ENCODE measurements at regions not wholly inside any gene's neighbourhood (a gene's known extent, or its start where the extent isn't known, plus 50 kb on each side); places are given as distances from the start of the nearest gene placed in this dataset.

DNA sequence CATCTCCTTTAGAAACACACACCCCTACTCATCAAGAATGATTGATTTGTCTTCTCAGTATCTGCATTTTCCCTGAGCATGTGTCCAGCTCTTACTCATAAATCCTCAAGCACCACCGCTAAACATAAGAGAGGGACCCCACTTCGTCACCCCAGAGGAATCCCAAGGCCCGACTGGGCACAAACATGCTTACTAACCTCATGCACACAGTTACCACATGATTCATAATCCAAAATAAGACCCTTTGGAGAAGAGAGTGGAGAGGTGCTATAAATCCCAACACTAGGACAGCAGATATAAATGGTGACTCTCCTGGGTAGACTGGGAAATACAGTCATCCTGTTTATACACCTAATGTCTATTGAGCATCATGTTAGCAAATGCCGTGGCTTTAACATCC, 843.2 kb upstream of the ID2 start:
- Mint-ChIP-seq H3K27ac (no peak overlapping the region), H3K9me3 (peaks cover 3% of the 10 kb centered on the region), H3K27me3 (no peaks in the 10 kb centered on the region), H3K36me3 (ENCODE audit: low read depth) (no peaks in the 10 kb centered on the region), H3K4me3 (no peak overlapping the region), H3K4me1 (ENCODE audit: low read depth) (peaks cover 10% of the 10 kb centered on the region)
- ATAC-seq = no peak
- ChIA-PET POLR2A (no interaction called here), CTCF (no interaction called here)
- no peak for DNase-seq
- intact Hi-C loops (cut with micrococcal nuclease) = no loop called here
- TF ChIP-seq, protein P1, sequence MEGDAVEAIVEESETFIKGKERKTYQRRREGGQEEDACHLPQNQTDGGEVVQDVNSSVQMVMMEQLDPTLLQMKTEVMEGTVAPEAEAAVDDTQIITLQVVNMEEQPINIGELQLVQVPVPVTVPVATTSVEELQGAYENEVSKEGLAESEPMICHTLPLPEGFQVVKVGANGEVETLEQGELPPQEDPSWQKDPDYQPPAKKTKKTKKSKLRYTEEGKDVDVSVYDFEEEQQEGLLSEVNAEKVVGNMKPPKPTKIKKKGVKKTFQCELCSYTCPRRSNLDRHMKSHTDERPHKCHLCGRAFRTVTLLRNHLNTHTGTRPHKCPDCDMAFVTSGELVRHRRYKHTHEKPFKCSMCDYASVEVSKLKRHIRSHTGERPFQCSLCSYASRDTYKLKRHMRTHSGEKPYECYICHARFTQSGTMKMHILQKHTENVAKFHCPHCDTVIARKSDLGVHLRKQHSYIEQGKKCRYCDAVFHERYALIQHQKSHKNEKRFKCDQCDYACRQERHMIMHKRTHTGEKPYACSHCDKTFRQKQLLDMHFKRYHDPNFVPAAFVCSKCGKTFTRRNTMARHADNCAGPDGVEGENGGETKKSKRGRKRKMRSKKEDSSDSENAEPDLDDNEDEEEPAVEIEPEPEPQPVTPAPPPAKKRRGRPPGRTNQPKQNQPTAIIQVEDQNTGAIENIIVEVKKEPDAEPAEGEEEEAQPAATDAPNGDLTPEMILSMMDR (IDR thresholded peaks at IDR 0.05) = no peak

DNA sequence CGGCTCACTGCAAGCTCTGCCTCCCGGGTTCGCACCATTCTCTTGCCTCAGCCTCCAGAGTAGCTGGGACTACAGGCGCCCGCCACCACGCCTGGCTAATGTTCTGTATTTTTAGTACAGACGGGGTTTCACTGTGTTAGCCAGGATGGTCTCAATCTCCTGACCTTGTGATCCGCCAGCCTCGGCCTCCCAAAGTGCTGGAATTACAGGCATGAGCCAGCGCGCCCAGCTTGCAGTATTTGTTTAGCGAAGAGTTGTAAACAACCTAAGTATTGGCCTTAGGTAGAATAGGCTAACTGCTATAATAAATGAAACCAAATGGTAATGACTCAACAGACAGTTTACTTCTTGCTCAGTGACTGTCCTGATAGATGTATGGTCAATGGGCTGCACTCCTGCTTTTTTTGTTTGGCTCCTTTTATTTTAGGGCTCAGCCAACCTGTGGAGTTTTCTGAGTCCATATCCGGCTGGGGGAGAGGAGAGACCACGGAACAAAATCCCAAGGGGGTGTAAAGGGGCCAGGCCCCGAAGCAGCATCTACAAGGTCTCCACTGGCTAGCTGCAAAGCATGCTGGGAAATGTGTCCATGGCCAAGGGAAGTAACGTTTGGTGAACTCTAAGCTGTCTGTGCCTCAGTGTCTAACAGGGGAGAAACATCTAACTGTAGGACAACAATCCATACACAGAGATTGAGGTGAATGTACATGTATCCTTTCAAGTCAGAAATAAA, 841.0 kb upstream of the ID2 start:
- intact Hi-C loops (cut with micrococcal nuclease) = no loop called here
- POLR2A ChIA-PET = no interaction called here
- TF ChIP-seq, protein P1 (IDR thresholded peaks at IDR 0.05) = no peak
- CTCF ChIA-PET = no interaction called here
- DNase-seq (no peak), ATAC-seq (no peak)
- Mint-ChIP-seq H3K4me1 (ENCODE audit: low read depth) (peaks cover 6% of the 10 kb centered on the region), H3K27ac (no peak overlapping the region), H3K9me3 (peaks cover 3% of the 10 kb centered on the region), H3K36me3 (ENCODE audit: low read depth) (no peaks in the 10 kb centered on the region), H3K4me3 (no peak overlapping the region), H3K27me3 (no peaks in the 10 kb centered on the region)

DNA sequence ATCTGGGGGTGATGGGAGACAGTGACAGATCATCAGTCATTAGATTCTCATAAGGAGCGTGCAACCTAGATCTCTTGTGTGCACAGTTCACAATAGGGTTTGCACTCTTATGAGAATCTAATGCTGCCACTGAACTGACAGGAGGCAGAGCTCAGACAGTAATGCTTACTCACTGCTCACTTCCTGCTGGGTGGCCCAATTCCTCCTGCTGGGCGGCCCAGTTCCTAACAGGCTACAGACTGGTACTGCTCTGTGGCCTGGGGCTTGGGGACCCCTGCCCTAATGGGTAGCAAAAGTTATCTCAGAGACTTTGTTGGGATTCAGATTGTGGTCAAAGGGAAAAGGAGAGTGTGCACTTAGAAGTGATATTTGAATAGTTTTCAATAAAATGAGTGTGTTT, 840.1 kb upstream of the ID2 start:
- Mint-ChIP-seq H3K4me1 (ENCODE audit: low read depth) (peaks cover 5% of the 10 kb centered on the region), H3K27me3 (no peaks in the 10 kb centered on the region), H3K36me3 (ENCODE audit: low read depth) (no peaks in the 10 kb centered on the region), H3K4me3 (no peak overlapping the region), H3K9me3 (peaks cover 3% of the 10 kb centered on the region), H3K27ac (no peak overlapping the region)
- DNase-seq (no peak), ATAC-seq (peak; percentile 51)
- TF ChIP-seq, protein P1 (IDR thresholded peaks at IDR 0.05) = no peak
- ChIA-PET CTCF (no interaction called here), POLR2A (no interaction called here)
- intact Hi-C loops (cut with micrococcal nuclease) = no loop called here

DNA sequence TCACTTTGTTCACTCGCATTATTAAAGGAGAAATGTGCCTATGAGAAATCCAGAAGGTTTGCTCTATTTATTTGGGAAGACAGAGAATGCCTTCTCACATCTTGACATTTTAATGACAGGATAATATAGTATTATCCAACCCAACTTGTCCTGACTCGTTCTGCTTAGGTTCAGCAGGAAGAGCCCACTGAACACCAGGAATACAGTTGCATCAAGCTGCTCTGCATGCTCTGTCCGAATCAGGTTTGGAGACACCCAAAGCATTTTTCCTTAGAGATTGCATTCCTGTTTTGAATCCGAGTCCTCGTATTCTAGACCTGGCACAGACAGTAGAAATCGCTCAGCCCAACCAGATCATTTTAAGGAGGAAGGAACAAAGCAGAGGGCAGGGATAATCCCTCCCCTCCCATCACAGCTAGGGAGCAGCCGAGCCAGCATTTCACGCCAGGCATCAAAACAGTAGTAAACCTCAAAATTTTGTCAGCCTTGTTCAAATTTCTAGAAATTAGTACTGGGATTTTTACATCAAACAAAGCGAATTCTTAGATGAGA, 837.4 kb upstream of the ID2 start:
- intact Hi-C loops (cut with micrococcal nuclease) = no loop called here
- no peak for ATAC-seq
- Mint-ChIP-seq H3K36me3 (ENCODE audit: low read depth) (no peaks in the 10 kb centered on the region), H3K27ac (no peak overlapping the region), H3K4me3 (no peak overlapping the region), H3K27me3 (no peaks in the 10 kb centered on the region), H3K9me3 (peaks cover 3% of the 10 kb centered on the region), H3K4me1 (ENCODE audit: low read depth) (peaks cover 23% of the 10 kb centered on the region)
- TF ChIP-seq, protein P1 (IDR thresholded peaks at IDR 0.05) = no peak
- DNase-seq = no peak
- ChIA-PET POLR2A (interaction anchor here (1.3 kb wide), 1 partner anchor 14 kb away, joined by 5 read pairs; no protein-coding TSS in a partner anchor), CTCF (no interaction called here)

DNA sequence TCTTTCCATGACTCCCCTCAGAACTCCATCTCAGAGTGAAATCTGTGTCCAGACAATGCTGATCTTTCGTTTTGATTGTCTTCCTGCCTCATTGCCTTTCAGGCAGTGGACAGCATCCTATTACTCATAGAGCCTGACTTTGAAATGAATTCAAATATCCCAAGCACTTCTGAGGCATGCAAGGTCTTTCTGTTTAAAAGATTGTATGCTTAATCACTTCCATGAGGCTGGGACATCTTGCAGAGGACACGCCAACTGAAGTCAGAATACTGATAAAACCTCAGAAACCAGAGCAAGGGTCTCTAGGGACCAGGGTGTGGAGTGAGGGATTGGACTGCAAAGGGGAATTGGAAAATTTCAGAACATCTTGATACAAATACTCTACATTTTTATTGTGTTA, 836.5 kb upstream of the ID2 start:
- intact Hi-C loops (cut with micrococcal nuclease) = no loop called here
- peaks cover 23% of the 10 kb centered on the region for H3K4me1 Mint-ChIP-seq (ENCODE audit: low read depth)
- TF ChIP-seq, protein P1 (IDR thresholded peaks at IDR 0.05) = no peak
- DNase-seq (no peak), ATAC-seq (no peak)
- H3K27me3 Mint-ChIP-seq = no peaks in the 10 kb centered on the region
- H3K27ac Mint-ChIP-seq = no peak overlapping the region
- CTCF ChIA-PET = no interaction called here
- H3K36me3 Mint-ChIP-seq (ENCODE audit: low read depth) = no peaks in the 10 kb centered on the region
- peaks cover 3% of the 10 kb centered on the region for H3K9me3 Mint-ChIP-seq
- POLR2A ChIA-PET = no interaction called here
- no peak overlapping the region for H3K4me3 Mint-ChIP-seq
